CD14-positive monocyte (primary cell): ENCODE measurements at regions not wholly inside any gene's neighbourhood (a gene's known extent, or its start where the extent isn't known, plus 50 kb on each side); places are given as distances from the start of the nearest gene placed in this dataset.
A peak's percentile ranks its signal among the peaks of the same experiment; 100 is the strongest.

Experiments
- DNase-seq, 3 donors: peaks; one replicate each; pipeline ENCODE4 v3.0.0-alpha.2; 2011 to 2022
- H2AFZ ChIP-seq: 2 replicates; pipeline ENCODE4 v1.6.0; 2012; ENCODE audit warnings: mild to moderate bottlenecking, low read depth, low read length, inconsistent platforms; ENCODE audit not compliant: insufficient read depth, poor library complexity, severe bottlenecking
- H3K27ac ChIP-seq, 2 donors: 1 replicate in 1 of 2; 2 replicates in 1 of 2; pipeline ENCODE4 v1.5.1; 2012 to 2013; ENCODE audit warnings: low read length in 2 of 2, control low read depth in 1 of 2, inconsistent platforms in 1 of 2, low read depth in 1 of 2, mild to moderate bottlenecking in 1 of 2
- H3K27me3 ChIP-seq, 2 donors: one replicate each; pipeline versions ENCODE4 v1.6.0 to v1.6.1; 2011 to 2013; ENCODE audit warnings: low read length in 2 of 2; ENCODE audit not compliant: control insufficient read depth in 2 of 2, insufficient read depth in 2 of 2
- H3K36me3 ChIP-seq, 2 donors: replicated peaks in 1 of 2; 1 replicate in 1 of 2; 2 replicates in 1 of 2; pipeline versions ENCODE4 v1.5.1 to v1.6.1; 2012 to 2013; ENCODE audit warnings: low read length in 2 of 2, control low read depth in 1 of 2, inconsistent platforms in 1 of 2, mild to moderate bottlenecking in 1 of 2; ENCODE audit not compliant: insufficient read depth in 2 of 2, control insufficient read depth in 1 of 2
- H3K4me1 ChIP-seq, 2 donors: 1 replicate in 1 of 2; 2 replicates in 1 of 2; pipeline versions ENCODE4 v1.5.1 to v1.6.1; 2012 to 2013; ENCODE audit warnings: low read length in 2 of 2, control low read depth in 1 of 2, inconsistent platforms in 1 of 2, mild to moderate bottlenecking in 1 of 2, moderate library complexity in 1 of 2; ENCODE audit not compliant: insufficient read depth in 2 of 2, control insufficient read depth in 1 of 2
- H3K4me2 ChIP-seq: replicated peaks from 2 replicates; pipeline ENCODE3; 2012; ENCODE audit warnings: low read length, moderate library complexity, mild to moderate bottlenecking; ENCODE audit not compliant: poor library complexity, severe bottlenecking; ENCODE audit errors: extremely low read depth
- H3K4me3 ChIP-seq, 3 experiments: fragments of 200-600 bp in 1 of 3; sonication (generic) in 1 of 3; replicated peaks in 1 of 3; 1 replicate in 2 of 3; 2 replicates in 1 of 3; pipeline ENCODE4 v1.5.1; 2011 to 2013; ENCODE audit warnings: low read length in 3 of 3, mild to moderate bottlenecking in 3 of 3, control low read depth in 2 of 3, low read depth in 2 of 3, inconsistent platforms in 1 of 3, moderate library complexity in 1 of 3
- H3K79me2 ChIP-seq: 2 replicates; pipeline ENCODE4 v1.6.0; 2012; ENCODE audit warnings: mild to moderate bottlenecking, control low read depth, inconsistent platforms, low read length, moderate library complexity; ENCODE audit not compliant: insufficient read depth
- H3K9ac ChIP-seq: 2 replicates; pipeline ENCODE4 v1.6.0; 2017; ENCODE audit warnings: low read length, mild to moderate bottlenecking; ENCODE audit not compliant: insufficient read depth, poor library complexity, severe bottlenecking
- H3K9me3 ChIP-seq, 2 donors: replicated peaks in 1 of 2; 1 replicate in 1 of 2; 2 replicates in 1 of 2; pipeline versions ENCODE4 v1.5.1 to v1.6.1; 2012 to 2013; ENCODE audit warnings: low read length in 2 of 2, control low read depth in 1 of 2; ENCODE audit not compliant: control insufficient read depth in 1 of 2, insufficient read depth in 1 of 2
- H4K20me1 ChIP-seq: 2 replicates; pipeline ENCODE4 v1.6.0; 2012; ENCODE audit warnings: mild to moderate bottlenecking, low read length, control low read depth, moderate library complexity; ENCODE audit not compliant: insufficient read depth
- H3K27ac Mint-ChIP-seq, 7 donors: one replicate each; pipeline ENCODE4 v1.8.0; 2020; ENCODE audit warnings: mild to moderate bottlenecking in 7 of 7, mixed read lengths in 7 of 7, moderate library complexity in 6 of 7, inconsistent platforms in 2 of 7
- H3K27me3 Mint-ChIP-seq, 3 donors: one replicate each; pipeline ENCODE4 v1.8.0; 2021 to 2022; ENCODE audit warnings: low read depth in 3 of 3, mild to moderate bottlenecking in 3 of 3, mixed read lengths in 3 of 3, moderate library complexity in 3 of 3, inconsistent platforms in 1 of 3
- H3K36me3 Mint-ChIP-seq, 2 donors: one replicate each; pipeline ENCODE4 v1.8.0; 2020; ENCODE audit warnings: mixed read lengths in 2 of 2, inconsistent platforms in 1 of 2, mild to moderate bottlenecking in 1 of 2
- H3K4me1 Mint-ChIP-seq: one replicate; pipeline ENCODE4 v1.8.0; 2020; ENCODE audit warnings: mild to moderate bottlenecking, mixed read lengths
- H3K4me3 Mint-ChIP-seq, 2 donors: one replicate each; pipeline ENCODE4 v1.8.0; 2020; ENCODE audit warnings: mild to moderate bottlenecking in 2 of 2, mixed read lengths in 2 of 2, moderate library complexity in 1 of 2
- H3K9me3 Mint-ChIP-seq, 7 donors: one replicate each; pipeline ENCODE4 v1.8.0; 2020 to 2022; ENCODE audit warnings: mixed read lengths in 7 of 7, mild to moderate bottlenecking in 6 of 7, moderate library complexity in 6 of 7, inconsistent platforms in 2 of 7
- CTCF ChIP-seq: fragments of 200-600 bp; IDR thresholded peaks from one replicate; pipeline ENCODE4 v1.8.0; 2022; ENCODE audit warnings: antibody characterized with exemption, mild to moderate bottlenecking
- WGBS: methylation state at CpG from one replicate; pipeline ENCODE4 v1.1.5; 2013; ENCODE audit warnings: missing lambda C conversion rate; ENCODE audit not compliant: insufficient coverage; 5-methylcytosine and 5-hydroxymethylcytosine counted together
- intact Hi-C, 2 donors: fragments of 100-400 bp; cut with micrococcal nuclease; formaldehyde crosslinking; loops; one replicate each; pipeline versions ENCODE4 v1.15.0 to v1.15.1; 2023

- H4K20me1 ChIP-seq, result no peaks in the 10 kb centered on the region
- WGBS, result 88% methylated on average over 4 of the region's 10 CpGs
- H3K36me3 Mint-ChIP-seq, result no peaks in the 10 kb centered on the region
- no peak overlapping the region for H3K4me3 Mint-ChIP-seq
- no peak overlapping the region for H3K4me2 ChIP-seq
- H3K27ac ChIP-seq, result no peak overlapping the region
- H3K27me3 ChIP-seq, result no peaks in the 10 kb centered on the region
- H3K9me3 Mint-ChIP-seq, result peaks cover 0 to 3% (median 0%) of the 10 kb centered on the region in 7 donors
- no peak overlapping the region for H3K4me3 ChIP-seq
- peaks cover 35% of the 10 kb centered on the region for H3K4me1 Mint-ChIP-seq
- DNase-seq, result no peak
- H3K9ac ChIP-seq, result no peak overlapping the region
- TF ChIP-seq CTCF, result no peak
- H3K27ac Mint-ChIP-seq, result peak overlapping the region in 1 of 7 donors; percentile 36
- intact Hi-C loops, result no loop called here
- peaks cover 0 to 3% (median 3%) of the 10 kb centered on the region in 3 donors for H3K27me3 Mint-ChIP-seq
- no peaks in the 10 kb centered on the region for H3K36me3 ChIP-seq
- H3K79me2 ChIP-seq, result no peaks in the 10 kb centered on the region
- H3K9me3 ChIP-seq, result no peaks in the 10 kb centered on the region
- peaks cover 35 to 41% of the 10 kb centered on the region in 2 donors for H3K4me1 ChIP-seq
- H2AFZ ChIP-seq, result no peak overlapping the region
Measured at GRCh38 chr21:33981391-33982101, 65.9 kb upstream of the ATP5PO start.

GRCh38 chr21:33980276-33980916, 64.8 kb upstream of the ATP5PO start:
- peaks cover 46% of the 10 kb centered on the region for H3K4me1 Mint-ChIP-seq
- H3K36me3 ChIP-seq, result no peaks in the 10 kb centered on the region
- H3K9ac ChIP-seq, result no peak overlapping the region
- peaks cover 46 to 52% of the 10 kb centered on the region in 2 donors for H3K4me1 ChIP-seq
- no peak overlapping the region for H3K4me3 ChIP-seq
- DNase-seq, result peak; percentile 65 to 78 (median 66)
- no peaks in the 10 kb centered on the region for H4K20me1 ChIP-seq
- no peak for TF ChIP-seq CTCF
- 47% methylated on average over 4 of the region's 6 CpGs for WGBS
- no peaks in the 10 kb centered on the region for H3K27me3 ChIP-seq
- no peaks in the 10 kb centered on the region for H3K36me3 Mint-ChIP-seq
- no peak overlapping the region for H2AFZ ChIP-seq
- intact Hi-C loops, result no loop called here
- peak overlapping the region in 1 of 2 donors; percentile 12 for H3K27ac ChIP-seq
- no peaks in the 10 kb centered on the region for H3K9me3 ChIP-seq
- no peak overlapping the region for H3K4me3 Mint-ChIP-seq
- peaks cover 0 to 3% (median 3%) of the 10 kb centered on the region in 3 donors for H3K27me3 Mint-ChIP-seq
- no peaks in the 10 kb centered on the region for H3K79me2 ChIP-seq
- peak overlapping the region in 3 of 7 donors; percentile 59 to 76 (median 75) for H3K27ac Mint-ChIP-seq
- H3K4me2 ChIP-seq, result no peak overlapping the region
- peaks cover 0 to 1% (median 0%) of the 10 kb centered on the region in 7 donors for H3K9me3 Mint-ChIP-seq
